ENCODE measurements at regions not wholly inside any gene's neighbourhood (a gene's known extent, or its start where the extent isn't known, plus 50 kb on each side); places are given as distances from the start of the nearest gene placed in this dataset.

GRCh38 chrX:122135070-122135469 is 1049.0 kb upstream of the GRIA3 start:
- no peak for TF ChIP-seq POLR2A (IDR thresholded peaks at IDR 0.05; ENCODE audit: low read depth, low read length)
- TF ChIP-seq TAF1 (IDR thresholded peaks at IDR 0.05; ENCODE audit: low read depth, low read length), result no peak
- no peak for TF ChIP-seq POU2F2 (IDR thresholded peaks at IDR 0.05; ENCODE audit: low read depth, low read length)
- TF ChIP-seq POLR2AphosphoS5 (IDR thresholded peaks at IDR 0.05; ENCODE audit: low read depth, low read length), result no peak
- no peak for TF ChIP-seq SPI1 (IDR thresholded peaks at IDR 0.05; ENCODE audit: low read depth, low read length)
